ENCODE measurements at regions not wholly inside any gene's neighbourhood (a gene's known extent, or its start where the extent isn't known, plus 50 kb on each side); places are given as distances from the start of the nearest gene placed in this dataset.

DNA sequence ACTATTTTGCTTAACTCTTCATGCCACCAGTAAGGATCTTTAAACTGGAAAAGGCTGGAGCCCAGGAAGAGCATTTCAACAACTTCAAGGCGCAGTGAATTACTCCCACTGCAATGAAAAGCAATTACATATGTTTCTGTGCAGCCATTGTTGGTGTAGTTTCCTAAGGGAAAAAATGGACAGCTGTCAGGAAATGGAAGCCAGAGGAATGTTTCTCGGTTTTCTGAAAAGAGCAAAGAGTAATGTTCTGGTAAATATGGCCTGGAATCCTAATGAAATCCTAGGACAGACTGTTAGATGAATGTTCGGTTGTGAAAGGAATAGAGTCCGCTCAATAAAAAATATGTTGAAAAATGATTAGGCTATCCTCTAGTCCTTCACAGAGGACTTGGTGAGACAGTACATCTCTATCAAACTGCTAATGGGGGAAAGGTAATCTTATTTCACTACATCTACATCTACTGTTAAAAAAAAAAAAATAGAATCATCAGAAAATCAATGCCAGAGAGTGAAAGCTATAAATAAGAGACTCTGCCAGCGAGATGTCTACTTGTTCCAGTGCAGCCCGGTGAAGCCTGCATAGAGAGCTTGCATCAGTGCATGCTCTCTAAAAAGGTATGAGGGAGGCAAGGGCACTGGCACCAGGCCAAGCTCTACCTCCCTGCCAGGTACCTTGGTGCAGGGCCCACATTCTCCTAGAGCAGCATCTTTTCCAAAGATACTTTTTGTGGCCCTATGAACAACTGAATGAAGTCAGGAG is 68.2 kb upstream of the TJP1 start:
- ATAC-seq, result no peak
- no peak for TF ChIP-seq CSDC2 (CRISPR knock-in tag; IDR thresholded peaks at IDR 0.05)
- TF ChIP-seq ARNTL (CRISPR knock-in tag; IDR thresholded peaks at IDR 0.05; ENCODE audit: borderline replicate concordance, low read depth), result no peak
- no peak for TF ChIP-seq ZFP30 (CRISPR knock-in tag; IDR thresholded peaks at IDR 0.05)
- no peak for TF ChIP-seq ZNF565 (CRISPR knock-in tag; conservative IDR thresholded peaks at IDR 0.05; ENCODE audit: low read depth)
- TF ChIP-seq, protein P1, sequence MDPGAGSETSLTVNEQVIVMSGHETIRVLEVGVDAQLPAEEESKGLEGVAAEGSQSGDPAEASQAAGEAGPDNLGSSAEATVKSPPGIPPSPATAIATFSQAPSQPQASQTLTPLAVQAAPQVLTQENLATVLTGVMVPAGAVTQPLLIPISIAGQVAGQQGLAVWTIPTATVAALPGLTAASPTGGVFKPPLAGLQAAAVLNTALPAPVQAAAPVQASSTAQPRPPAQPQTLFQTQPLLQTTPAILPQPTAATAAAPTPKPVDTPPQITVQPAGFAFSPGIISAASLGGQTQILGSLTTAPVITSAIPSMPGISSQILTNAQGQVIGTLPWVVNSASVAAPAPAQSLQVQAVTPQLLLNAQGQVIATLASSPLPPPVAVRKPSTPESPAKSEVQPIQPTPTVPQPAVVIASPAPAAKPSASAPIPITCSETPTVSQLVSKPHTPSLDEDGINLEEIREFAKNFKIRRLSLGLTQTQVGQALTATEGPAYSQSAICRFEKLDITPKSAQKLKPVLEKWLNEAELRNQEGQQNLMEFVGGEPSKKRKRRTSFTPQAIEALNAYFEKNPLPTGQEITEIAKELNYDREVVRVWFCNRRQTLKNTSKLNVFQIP (CRISPR knock-in tag; IDR thresholded peaks at IDR 0.05; ENCODE audit: borderline replicate concordance, low read depth), result no peak
- no peak for TF ChIP-seq ISL1 (CRISPR knock-in tag; IDR thresholded peaks at IDR 0.05)
- no peak for TF ChIP-seq ZNF70 (CRISPR knock-in tag; IDR thresholded peaks at IDR 0.05)
- no peak for TF ChIP-seq PPARA (CRISPR knock-in tag; IDR thresholded peaks at IDR 0.05; ENCODE audit: borderline replicate concordance)
- TF ChIP-seq ZNF8 (CRISPR knock-in tag; IDR thresholded peaks at IDR 0.05), result no peak
- TF ChIP-seq TCF4 (CRISPR knock-in tag; IDR thresholded peaks at IDR 0.05; ENCODE audit: borderline replicate concordance), result no peak
- TF ChIP-seq, protein P2, sequence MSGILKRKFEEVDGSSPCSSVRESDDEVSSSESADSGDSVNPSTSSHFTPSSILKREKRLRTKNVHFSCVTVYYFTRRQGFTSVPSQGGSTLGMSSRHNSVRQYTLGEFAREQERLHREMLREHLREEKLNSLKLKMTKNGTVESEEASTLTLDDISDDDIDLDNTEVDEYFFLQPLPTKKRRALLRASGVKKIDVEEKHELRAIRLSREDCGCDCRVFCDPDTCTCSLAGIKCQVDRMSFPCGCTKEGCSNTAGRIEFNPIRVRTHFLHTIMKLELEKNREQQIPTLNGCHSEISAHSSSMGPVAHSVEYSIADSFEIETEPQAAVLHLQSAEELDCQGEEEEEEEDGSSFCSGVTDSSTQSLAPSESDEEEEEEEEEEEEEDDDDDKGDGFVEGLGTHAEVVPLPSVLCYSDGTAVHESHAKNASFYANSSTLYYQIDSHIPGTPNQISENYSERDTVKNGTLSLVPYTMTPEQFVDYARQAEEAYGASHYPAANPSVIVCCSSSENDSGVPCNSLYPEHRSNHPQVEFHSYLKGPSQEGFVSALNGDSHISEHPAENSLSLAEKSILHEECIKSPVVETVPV (CRISPR knock-in tag; IDR thresholded peaks at IDR 0.05), result no peak
- TF ChIP-seq, protein P3, sequence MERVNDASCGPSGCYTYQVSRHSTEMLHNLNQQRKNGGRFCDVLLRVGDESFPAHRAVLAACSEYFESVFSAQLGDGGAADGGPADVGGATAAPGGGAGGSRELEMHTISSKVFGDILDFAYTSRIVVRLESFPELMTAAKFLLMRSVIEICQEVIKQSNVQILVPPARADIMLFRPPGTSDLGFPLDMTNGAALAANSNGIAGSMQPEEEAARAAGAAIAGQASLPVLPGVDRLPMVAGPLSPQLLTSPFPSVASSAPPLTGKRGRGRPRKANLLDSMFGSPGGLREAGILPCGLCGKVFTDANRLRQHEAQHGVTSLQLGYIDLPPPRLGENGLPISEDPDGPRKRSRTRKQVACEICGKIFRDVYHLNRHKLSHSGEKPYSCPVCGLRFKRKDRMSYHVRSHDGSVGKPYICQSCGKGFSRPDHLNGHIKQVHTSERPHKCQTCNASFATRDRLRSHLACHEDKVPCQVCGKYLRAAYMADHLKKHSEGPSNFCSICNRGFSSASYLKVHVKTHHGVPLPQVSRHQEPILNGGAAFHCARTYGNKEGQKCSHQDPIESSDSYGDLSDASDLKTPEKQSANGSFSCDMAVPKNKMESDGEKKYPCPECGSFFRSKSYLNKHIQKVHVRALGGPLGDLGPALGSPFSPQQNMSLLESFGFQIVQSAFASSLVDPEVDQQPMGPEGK (CRISPR knock-in tag; IDR thresholded peaks at IDR 0.05; ENCODE audit: borderline replicate concordance), result no peak
- no peak for TF ChIP-seq OSR1 (CRISPR knock-in tag; IDR thresholded peaks at IDR 0.05)
- no peak for TF ChIP-seq RARB (CRISPR knock-in tag; IDR thresholded peaks at IDR 0.05)
- no peak for TF ChIP-seq SNAI2 (CRISPR knock-in tag; IDR thresholded peaks at IDR 0.05)
- no peak for TF ChIP-seq ZFP3 (CRISPR knock-in tag; IDR thresholded peaks at IDR 0.05)

DNA sequence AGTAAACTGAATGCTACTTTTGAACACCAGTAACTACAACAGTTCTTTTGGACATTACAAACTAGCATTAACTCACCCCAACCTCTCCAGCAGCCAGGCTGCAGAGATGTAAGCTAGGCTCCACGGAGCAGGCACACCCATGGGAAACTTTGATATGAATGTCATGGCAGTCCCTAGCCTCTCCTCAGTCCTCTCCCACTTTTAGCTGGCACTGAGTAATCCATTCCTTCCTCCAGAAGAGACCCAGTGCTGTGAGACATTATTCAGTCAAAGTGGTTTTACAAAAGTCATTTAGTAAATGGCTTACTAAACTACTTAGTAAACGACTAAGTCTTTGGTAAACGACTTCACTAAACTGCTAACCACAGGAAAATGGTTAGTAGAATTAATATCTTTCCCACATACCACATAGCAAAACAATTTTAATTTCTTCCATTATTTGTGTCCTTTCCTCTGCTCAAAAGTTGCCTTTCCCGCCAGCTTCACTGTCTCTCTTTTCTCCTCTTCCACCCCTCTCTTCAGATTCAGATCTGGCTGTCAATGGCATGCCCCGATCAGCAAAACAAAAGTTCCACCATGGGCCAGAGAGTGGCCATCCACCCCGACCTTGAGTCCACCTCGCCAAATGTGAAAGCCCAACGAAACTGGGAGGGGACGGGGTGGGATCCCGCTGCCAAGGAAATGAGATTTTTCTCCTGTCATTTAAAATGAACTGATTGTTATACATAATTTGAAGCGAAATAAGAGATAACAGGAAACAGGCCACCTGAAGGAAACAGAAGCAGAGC is 67.5 kb upstream of the TJP1 start:
- no peak for ATAC-seq
- no peak for TF ChIP-seq TOX (CRISPR knock-in tag; IDR thresholded peaks at IDR 0.05; ENCODE audit: borderline replicate concordance)
- TF ChIP-seq, protein P3 (CRISPR knock-in tag; IDR thresholded peaks at IDR 0.05; ENCODE audit: borderline replicate concordance), result no peak
- TF ChIP-seq ESRRG (CRISPR knock-in tag; IDR thresholded peaks at IDR 0.05), result no peak
- TF ChIP-seq PPARA (CRISPR knock-in tag; IDR thresholded peaks at IDR 0.05; ENCODE audit: borderline replicate concordance), result no peak
- TF ChIP-seq ZNF8 (CRISPR knock-in tag; IDR thresholded peaks at IDR 0.05), result no peak
- no peak for TF ChIP-seq GLIS3 (CRISPR knock-in tag; IDR thresholded peaks at IDR 0.05)
- no peak for TF ChIP-seq ARNTL (CRISPR knock-in tag; IDR thresholded peaks at IDR 0.05; ENCODE audit: borderline replicate concordance, low read depth)
- no peak for TF ChIP-seq ZNF565 (CRISPR knock-in tag; conservative IDR thresholded peaks at IDR 0.05; ENCODE audit: low read depth)
- TF ChIP-seq RARB (CRISPR knock-in tag; IDR thresholded peaks at IDR 0.05), result no peak
- TF ChIP-seq SNAI2 (CRISPR knock-in tag; IDR thresholded peaks at IDR 0.05), result no peak
- no peak for TF ChIP-seq ZFP3 (CRISPR knock-in tag; IDR thresholded peaks at IDR 0.05)
- TF ChIP-seq ZC3H10 (CRISPR knock-in tag; IDR thresholded peaks at IDR 0.05), result no peak
- no peak for TF ChIP-seq OSR1 (CRISPR knock-in tag; IDR thresholded peaks at IDR 0.05)
- TF ChIP-seq, protein P2 (CRISPR knock-in tag; IDR thresholded peaks at IDR 0.05), result no peak
- TF ChIP-seq ZNF70 (CRISPR knock-in tag; IDR thresholded peaks at IDR 0.05), result no peak
- no peak for TF ChIP-seq BACH2 (CRISPR knock-in tag; IDR thresholded peaks at IDR 0.05; ENCODE audit: borderline replicate concordance)
- no peak for TF ChIP-seq ZFP30 (CRISPR knock-in tag; IDR thresholded peaks at IDR 0.05)
